T-helper 2 cell treated with Interferon-gamma antibody and Interleukin-4, amounts not matched to agents 100 ng/mL and 5 ng/mL, for 36 hours (primary cell): ENCODE measurements at regions not wholly inside any gene's neighbourhood (a gene's known extent, or its start where the extent isn't known, plus 50 kb on each side); places are given as distances from the start of the nearest gene placed in this dataset.

Experiments
- intact Hi-C: fragments of 100-400 bp; cut with micrococcal nuclease; formaldehyde crosslinking; loops from one replicate; pipeline ENCODE4 v1.15.1; 2023

- intact Hi-C loops = no loop called here
Measured at GRCh38 chr12:91343010-91343409, 160.4 kb upstream of the DCN start.

GRCh38 chr12:91339106-91339505 is 156.5 kb upstream of the DCN start:
- intact Hi-C loops = no loop called here

- intact Hi-C loops = no loop called here
Measured at GRCh38 chr12:91335699-91336098, 153.1 kb upstream of the DCN start.

- intact Hi-C loops = no loop called here
Measured at GRCh38 chr12:91333966-91334365, 151.3 kb upstream of the DCN start.

- intact Hi-C loops = no loop called here
Measured at GRCh38 chr12:91332302-91332701, 149.7 kb upstream of the DCN start.

- intact Hi-C loops = no loop called here
Measured at GRCh38 chr12:91331371-91331770, 148.8 kb upstream of the DCN start.

GRCh38 chr12:91328451-91328850 is 145.8 kb upstream of the DCN start:
- intact Hi-C loops = loop anchor here (10.0 kb wide), 1 partner anchor 154 kb away; no protein-coding TSS in a partner anchor

GRCh38 chr12:91327889-91328288 is 145.3 kb upstream of the DCN start:
- intact Hi-C loops = loop anchor here (10.0 kb wide), 1 partner anchor 153 kb away; no protein-coding TSS in a partner anchor

GRCh38 chr12:91327131-91327530 is 144.5 kb upstream of the DCN start:
- intact Hi-C loops = loop anchor here (10.0 kb wide), 1 partner anchor 152 kb away; no protein-coding TSS in a partner anchor

GRCh38 chr12:91326058-91327027 is 143.7 kb upstream of the DCN start:
- intact Hi-C loops = loop anchor here (1.0 to 10.0 kb wide), 2 partner anchors 152 to 348 kb away; no protein-coding TSS in a partner anchor

GRCh38 chr12:91320999-91321398 is 138.4 kb upstream of the DCN start:
- intact Hi-C loops = loop anchor here (10.0 kb wide), 1 partner anchor 146 kb away; no protein-coding TSS in a partner anchor

GRCh38 chr12:91319071-91319760 is 136.6 kb upstream of the DCN start:
- intact Hi-C loops = no loop called here

GRCh38 chr12:91317306-91317705 is 134.7 kb upstream of the DCN start:
- intact Hi-C loops = no loop called here

- intact Hi-C loops = no loop called here
Measured at GRCh38 chr12:91316907-91317269, 134.3 kb upstream of the DCN start.

GRCh38 chr12:91316161-91316906 is 133.7 kb upstream of the DCN start:
- intact Hi-C loops = no loop called here

GRCh38 chr12:91311081-91311480 is 128.5 kb upstream of the DCN start:
- intact Hi-C loops = no loop called here

GRCh38 chr12:91309450-91309849 is 126.8 kb upstream of the DCN start:
- intact Hi-C loops = no loop called here

GRCh38 chr12:91307957-91308670 is 125.5 kb upstream of the DCN start:
- intact Hi-C loops = no loop called here

- intact Hi-C loops = no loop called here
Measured at GRCh38 chr12:91290354-91290753, 107.7 kb upstream of the DCN start.

- intact Hi-C loops = no loop called here
Measured at GRCh38 chr12:91289906-91290305, 107.3 kb upstream of the DCN start.

GRCh38 chr12:91289072-91289471 is 106.5 kb upstream of the DCN start:
- intact Hi-C loops = no loop called here
